ENCODE measurements at regions not wholly inside any gene's neighbourhood (a gene's known extent, or its start where the extent isn't known, plus 50 kb on each side); places are given as distances from the start of the nearest gene placed in this dataset.

- no peaks in the 10 kb centered on the region for H3K36me3 ChIP-seq (ENCODE audit: low read depth, low read length)
- CTCF ChIA-PET: no interaction called here
- ATAC-seq (peak; percentile 86), DNase-seq (peak; percentile 73)
- POLR2A ChIA-PET (ENCODE audit: unreplicated experiment): no interaction called here
- no peaks in the 10 kb centered on the region for H3K79me2 ChIP-seq (ENCODE audit: low read length)
- peak overlapping the region; percentile 90 for H3K4me2 ChIP-seq (ENCODE audit: low read length)
- intact Hi-C loops (cut with micrococcal nuclease): no loop called here
- peak overlapping the region; percentile 75 for H2AFZ ChIP-seq (ENCODE audit: low read length)
- BruUV-seq (replicated peaks): no TSS peak
- no peaks in the 10 kb centered on the region for H3K27me3 ChIP-seq (ENCODE audit: low read length)
- peaks cover 3% of the 10 kb centered on the region for H3F3A ChIP-seq (ENCODE audit: low read length, unreplicated experiment)
- no peaks in the 10 kb centered on the region for H4K20me1 ChIP-seq (ENCODE audit: low read length)
- TF ChIP-seq, protein P1, sequence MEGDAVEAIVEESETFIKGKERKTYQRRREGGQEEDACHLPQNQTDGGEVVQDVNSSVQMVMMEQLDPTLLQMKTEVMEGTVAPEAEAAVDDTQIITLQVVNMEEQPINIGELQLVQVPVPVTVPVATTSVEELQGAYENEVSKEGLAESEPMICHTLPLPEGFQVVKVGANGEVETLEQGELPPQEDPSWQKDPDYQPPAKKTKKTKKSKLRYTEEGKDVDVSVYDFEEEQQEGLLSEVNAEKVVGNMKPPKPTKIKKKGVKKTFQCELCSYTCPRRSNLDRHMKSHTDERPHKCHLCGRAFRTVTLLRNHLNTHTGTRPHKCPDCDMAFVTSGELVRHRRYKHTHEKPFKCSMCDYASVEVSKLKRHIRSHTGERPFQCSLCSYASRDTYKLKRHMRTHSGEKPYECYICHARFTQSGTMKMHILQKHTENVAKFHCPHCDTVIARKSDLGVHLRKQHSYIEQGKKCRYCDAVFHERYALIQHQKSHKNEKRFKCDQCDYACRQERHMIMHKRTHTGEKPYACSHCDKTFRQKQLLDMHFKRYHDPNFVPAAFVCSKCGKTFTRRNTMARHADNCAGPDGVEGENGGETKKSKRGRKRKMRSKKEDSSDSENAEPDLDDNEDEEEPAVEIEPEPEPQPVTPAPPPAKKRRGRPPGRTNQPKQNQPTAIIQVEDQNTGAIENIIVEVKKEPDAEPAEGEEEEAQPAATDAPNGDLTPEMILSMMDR (conservative IDR thresholded peaks at IDR 0.05; ENCODE audit: low read depth, low read length): no peak
- no peak for TF ChIP-seq EZH2phosphoT487 (IDR thresholded peaks at IDR 0.05; ENCODE audit: borderline replicate concordance, low read length)
- no peak for TF ChIP-seq EZH2 (IDR thresholded peaks at IDR 0.05; ENCODE audit: low read length, unreplicated experiment)
- no peak overlapping the region for H3K9ac ChIP-seq (ENCODE audit: low read length)
- peak overlapping the region; percentile 66 for H3K27ac ChIP-seq (ENCODE audit: low read length)
- peak overlapping the region; percentile 58 for H3K4me3 ChIP-seq (ENCODE audit: low read length)
- H3K9me2 ChIP-seq (replicated peaks; ENCODE audit: low read length): no peaks in the 10 kb centered on the region
- peaks cover 26% of the 10 kb centered on the region for H3K4me1 ChIP-seq (ENCODE audit: insufficient read depth, low read length)
- no peaks in the 10 kb centered on the region for H3K9me3 ChIP-seq (ENCODE audit: low read length)
Observed at GRCh38 chr13:90622541-90622940, 724.9 kb upstream of the MIR17HG start.

GRCh38 chr13:90623318-90624011, 724.0 kb upstream of the MIR17HG start:
- intact Hi-C loops (cut with micrococcal nuclease): no loop called here
- Histone ChIP-seq H3K27ac (ENCODE audit: low read length) (peak overlapping the region; percentile 66), H3K4me2 (ENCODE audit: low read length) (peak overlapping the region; percentile 90), H3K4me1 (ENCODE audit: insufficient read depth, low read length) (peaks cover 26% of the 10 kb centered on the region), H3K79me2 (ENCODE audit: low read length) (no peaks in the 10 kb centered on the region), H4K20me1 (ENCODE audit: low read length) (no peaks in the 10 kb centered on the region), H2AFZ (ENCODE audit: low read length) (no peak overlapping the region), H3K4me3 (ENCODE audit: low read length) (peak overlapping the region; percentile 58; the same call in 1 of the 2 replicates), H3K9me2 (replicated peaks; ENCODE audit: low read length) (no peaks in the 10 kb centered on the region), H3K27me3 (ENCODE audit: low read length) (no peaks in the 10 kb centered on the region), H3K36me3 (ENCODE audit: low read depth, low read length) (no peaks in the 10 kb centered on the region), H3K9me3 (ENCODE audit: low read length) (no peaks in the 10 kb centered on the region), H3K9ac (ENCODE audit: low read length) (no peak overlapping the region), H3F3A (ENCODE audit: low read length, unreplicated experiment) (peaks cover 3% of the 10 kb centered on the region)
- ChIA-PET CTCF (no interaction called here), POLR2A (ENCODE audit: unreplicated experiment) (no interaction called here)
- DNase-seq: peak; percentile 53
- TF ChIP-seq EZH2phosphoT487 (IDR thresholded peaks at IDR 0.05; ENCODE audit: borderline replicate concordance, low read length) (no peak), EZH2 (IDR thresholded peaks at IDR 0.05; ENCODE audit: low read length, unreplicated experiment) (no peak)
- TF ChIP-seq, protein P1 (conservative IDR thresholded peaks at IDR 0.05; ENCODE audit: low read depth, low read length): no peak
- ATAC-seq: peak; percentile 41
- BruUV-seq (replicated peaks): no TSS peak

- H3K4me3 ChIP-seq (ENCODE audit: low read length): no peak overlapping the region
- intact Hi-C loops (cut with micrococcal nuclease): no loop called here
- H3K36me3 ChIP-seq (ENCODE audit: low read depth, low read length): no peaks in the 10 kb centered on the region
- H4K20me1 ChIP-seq (ENCODE audit: low read length): no peaks in the 10 kb centered on the region
- DNase-seq: no peak
- no TSS peak for BruUV-seq (replicated peaks)
- no peaks in the 10 kb centered on the region for H3K9me3 ChIP-seq (ENCODE audit: low read length)
- no peak overlapping the region for H3K4me2 ChIP-seq (ENCODE audit: low read length)
- no peaks in the 10 kb centered on the region for H3K9me2 ChIP-seq (replicated peaks; ENCODE audit: low read length)
- CTCF ChIA-PET: no interaction called here
- no peak overlapping the region for H2AFZ ChIP-seq (ENCODE audit: low read length)
- H3K4me1 ChIP-seq (ENCODE audit: insufficient read depth, low read length): peaks cover 11% of the 10 kb centered on the region
- POLR2A ChIA-PET (ENCODE audit: unreplicated experiment): no interaction called here
- H3F3A ChIP-seq (ENCODE audit: low read length, unreplicated experiment): no peaks in the 10 kb centered on the region
- TF ChIP-seq EZH2 (IDR thresholded peaks at IDR 0.05; ENCODE audit: low read length, unreplicated experiment): no peak
- TF ChIP-seq, protein P1 (conservative IDR thresholded peaks at IDR 0.05; ENCODE audit: low read depth, low read length): no peak
- TF ChIP-seq EZH2phosphoT487 (IDR thresholded peaks at IDR 0.05; ENCODE audit: borderline replicate concordance, low read length): no peak
- H3K79me2 ChIP-seq (ENCODE audit: low read length): no peaks in the 10 kb centered on the region
- no peaks in the 10 kb centered on the region for H3K27me3 ChIP-seq (ENCODE audit: low read length)
- no peak for ATAC-seq
- no peak overlapping the region for H3K27ac ChIP-seq (ENCODE audit: low read length)
- H3K9ac ChIP-seq (ENCODE audit: low read length): no peak overlapping the region
Observed at GRCh38 chr13:90627813-90628212, 719.7 kb upstream of the MIR17HG start.
